ENCODE measurements at regions not wholly inside any gene's neighbourhood (a gene's known extent, or its start where the extent isn't known, plus 50 kb on each side); places are given as distances from the start of the nearest gene placed in this dataset.

DNA sequence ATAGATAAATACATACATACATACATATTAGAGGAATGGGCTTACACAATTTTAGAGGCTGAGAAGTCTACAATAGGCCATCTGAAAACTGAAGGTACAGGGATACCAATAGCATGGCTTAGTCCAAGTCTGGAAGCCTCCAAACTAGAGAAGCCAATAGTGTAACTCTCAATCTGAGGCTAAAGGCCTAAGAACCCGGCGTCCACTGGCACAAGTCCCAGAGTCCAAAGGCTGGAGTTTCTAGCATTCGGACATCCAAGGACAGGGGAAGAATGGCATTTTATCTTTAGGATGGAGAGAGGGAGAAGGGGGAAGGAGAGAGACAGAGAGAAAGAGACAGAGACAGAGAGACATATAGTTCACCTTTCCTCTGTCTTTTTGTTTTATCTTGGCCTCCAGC, 63.7 kb upstream of the SYT4 start:
- peaks cover 26% of the 10 kb centered on the region for H3K36me3 Mint-ChIP-seq
- no peak overlapping the region for H3K4me3 Mint-ChIP-seq
- no peaks in the 10 kb centered on the region for H3K27me3 Mint-ChIP-seq (ENCODE audit: low read depth)
- H3K9me3 Mint-ChIP-seq = peaks cover 26% of the 10 kb centered on the region
- DNase-seq (ENCODE audit: low spot score) (no peak), ATAC-seq (no peak)
- CTCF ChIA-PET = no interaction called here
- no peak for TF ChIP-seq ZNF263 (CRISPR knock-in tag; IDR thresholded peaks at IDR 0.05; ENCODE audit: low read depth)
- TF ChIP-seq GABPB1 (CRISPR knock-in tag; IDR thresholded peaks at IDR 0.05) = no peak
- no peak for TF ChIP-seq NR2C2 (CRISPR knock-in tag; IDR thresholded peaks at IDR 0.05)
- no peak for TF ChIP-seq TEAD4 (CRISPR knock-in tag; IDR thresholded peaks at IDR 0.05)
- TF ChIP-seq SOX15 (CRISPR knock-in tag; IDR thresholded peaks at IDR 0.05) = no peak
- no peak for TF ChIP-seq HMGA2 (CRISPR knock-in tag; IDR thresholded peaks at IDR 0.05)
- TF ChIP-seq SMAD3 (CRISPR knock-in tag; IDR thresholded peaks at IDR 0.05; ENCODE audit: borderline replicate concordance) = no peak
- no peak for TF ChIP-seq SP1 (CRISPR knock-in tag; conservative IDR thresholded peaks at IDR 0.05)
- no peak for TF ChIP-seq ZBTB21 (CRISPR knock-in tag; IDR thresholded peaks at IDR 0.05; ENCODE audit: borderline replicate concordance)
- no peak for TF ChIP-seq GTF2I (CRISPR knock-in tag; conservative IDR thresholded peaks at IDR 0.05)
- TF ChIP-seq, protein P1, sequence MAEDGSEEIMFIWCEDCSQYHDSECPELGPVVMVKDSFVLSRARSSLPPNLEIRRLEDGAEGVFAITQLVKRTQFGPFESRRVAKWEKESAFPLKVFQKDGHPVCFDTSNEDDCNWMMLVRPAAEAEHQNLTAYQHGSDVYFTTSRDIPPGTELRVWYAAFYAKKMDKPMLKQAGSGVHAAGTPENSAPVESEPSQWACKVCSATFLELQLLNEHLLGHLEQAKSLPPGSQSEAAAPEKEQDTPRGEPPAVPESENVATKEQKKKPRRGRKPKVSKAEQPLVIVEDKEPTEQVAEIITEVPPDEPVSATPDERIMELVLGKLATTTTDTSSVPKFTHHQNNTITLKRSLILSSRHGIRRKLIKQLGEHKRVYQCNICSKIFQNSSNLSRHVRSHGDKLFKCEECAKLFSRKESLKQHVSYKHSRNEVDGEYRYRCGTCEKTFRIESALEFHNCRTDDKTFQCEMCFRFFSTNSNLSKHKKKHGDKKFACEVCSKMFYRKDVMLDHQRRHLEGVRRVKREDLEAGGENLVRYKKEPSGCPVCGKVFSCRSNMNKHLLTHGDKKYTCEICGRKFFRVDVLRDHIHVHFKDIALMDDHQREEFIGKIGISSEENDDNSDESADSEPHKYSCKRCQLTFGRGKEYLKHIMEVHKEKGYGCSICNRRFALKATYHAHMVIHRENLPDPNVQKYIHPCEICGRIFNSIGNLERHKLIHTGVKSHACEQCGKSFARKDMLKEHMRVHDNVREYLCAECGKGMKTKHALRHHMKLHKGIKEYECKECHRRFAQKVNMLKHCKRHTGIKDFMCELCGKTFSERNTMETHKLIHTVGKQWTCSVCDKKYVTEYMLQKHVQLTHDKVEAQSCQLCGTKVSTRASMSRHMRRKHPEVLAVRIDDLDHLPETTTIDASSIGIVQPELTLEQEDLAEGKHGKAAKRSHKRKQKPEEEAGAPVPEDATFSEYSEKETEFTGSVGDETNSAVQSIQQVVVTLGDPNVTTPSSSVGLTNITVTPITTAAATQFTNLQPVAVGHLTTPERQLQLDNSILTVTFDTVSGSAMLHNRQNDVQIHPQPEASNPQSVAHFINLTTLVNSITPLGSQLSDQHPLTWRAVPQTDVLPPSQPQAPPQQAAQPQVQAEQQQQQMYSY (CRISPR knock-in tag; IDR thresholded peaks at IDR 0.05) = no peak
- TF ChIP-seq, protein P2, sequence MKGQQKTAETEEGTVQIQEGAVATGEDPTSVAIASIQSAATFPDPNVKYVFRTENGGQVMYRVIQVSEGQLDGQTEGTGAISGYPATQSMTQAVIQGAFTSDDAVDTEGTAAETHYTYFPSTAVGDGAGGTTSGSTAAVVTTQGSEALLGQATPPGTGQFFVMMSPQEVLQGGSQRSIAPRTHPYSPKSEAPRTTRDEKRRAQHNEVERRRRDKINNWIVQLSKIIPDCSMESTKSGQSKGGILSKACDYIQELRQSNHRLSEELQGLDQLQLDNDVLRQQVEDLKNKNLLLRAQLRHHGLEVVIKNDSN (CRISPR knock-in tag; IDR thresholded peaks at IDR 0.05) = no peak
- no peak for TF ChIP-seq CREB1 (CRISPR knock-in tag; IDR thresholded peaks at IDR 0.05)
- TF ChIP-seq, protein P3, sequence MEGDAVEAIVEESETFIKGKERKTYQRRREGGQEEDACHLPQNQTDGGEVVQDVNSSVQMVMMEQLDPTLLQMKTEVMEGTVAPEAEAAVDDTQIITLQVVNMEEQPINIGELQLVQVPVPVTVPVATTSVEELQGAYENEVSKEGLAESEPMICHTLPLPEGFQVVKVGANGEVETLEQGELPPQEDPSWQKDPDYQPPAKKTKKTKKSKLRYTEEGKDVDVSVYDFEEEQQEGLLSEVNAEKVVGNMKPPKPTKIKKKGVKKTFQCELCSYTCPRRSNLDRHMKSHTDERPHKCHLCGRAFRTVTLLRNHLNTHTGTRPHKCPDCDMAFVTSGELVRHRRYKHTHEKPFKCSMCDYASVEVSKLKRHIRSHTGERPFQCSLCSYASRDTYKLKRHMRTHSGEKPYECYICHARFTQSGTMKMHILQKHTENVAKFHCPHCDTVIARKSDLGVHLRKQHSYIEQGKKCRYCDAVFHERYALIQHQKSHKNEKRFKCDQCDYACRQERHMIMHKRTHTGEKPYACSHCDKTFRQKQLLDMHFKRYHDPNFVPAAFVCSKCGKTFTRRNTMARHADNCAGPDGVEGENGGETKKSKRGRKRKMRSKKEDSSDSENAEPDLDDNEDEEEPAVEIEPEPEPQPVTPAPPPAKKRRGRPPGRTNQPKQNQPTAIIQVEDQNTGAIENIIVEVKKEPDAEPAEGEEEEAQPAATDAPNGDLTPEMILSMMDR (IDR thresholded peaks at IDR 0.05) = no peak
- no peak for TF ChIP-seq NR3C1 (CRISPR knock-in tag; conservative IDR thresholded peaks at IDR 0.05; ENCODE audit: low read depth)
- H3K27ac Mint-ChIP-seq = no peak overlapping the region
- POLR2A ChIA-PET = no interaction called here
- H3K4me1 Mint-ChIP-seq = no peaks in the 10 kb centered on the region

DNA sequence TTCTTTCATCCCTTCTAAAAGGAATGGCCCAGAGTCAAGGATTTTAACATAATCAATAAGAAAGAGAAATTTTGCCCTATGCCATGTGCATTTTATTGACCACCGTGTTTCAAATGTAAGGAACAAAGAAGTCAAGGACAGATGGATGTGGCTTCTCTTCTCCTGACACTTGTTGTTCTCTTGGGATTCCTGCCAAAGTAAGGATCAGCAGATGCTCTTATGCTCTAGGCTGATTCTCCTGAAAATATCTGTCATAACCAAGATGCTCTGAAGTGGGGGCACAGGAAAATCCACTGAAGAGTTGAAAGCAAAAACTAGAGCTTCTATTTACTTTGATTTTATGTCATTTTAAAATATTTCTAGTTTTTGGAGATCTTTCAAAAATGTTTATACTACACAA, 72.9 kb upstream of the SYT4 start:
- no peak overlapping the region for H3K4me3 Mint-ChIP-seq
- peaks cover 15% of the 10 kb centered on the region for H3K4me1 Mint-ChIP-seq
- ATAC-seq = no peak
- no peak overlapping the region for H3K27ac Mint-ChIP-seq
- no peaks in the 10 kb centered on the region for H3K27me3 Mint-ChIP-seq (ENCODE audit: low read depth)
- POLR2A ChIA-PET = no interaction called here
- H3K9me3 Mint-ChIP-seq = peaks cover 13% of the 10 kb centered on the region
- no peak for DNase-seq (ENCODE audit: low spot score)
- peaks cover 4% of the 10 kb centered on the region for H3K36me3 Mint-ChIP-seq
- CTCF ChIA-PET = no interaction called here
- TF ChIP-seq NFATC4 (CRISPR knock-in tag; IDR thresholded peaks at IDR 0.05) (no peak), TP53 (CRISPR knock-in tag; IDR thresholded peaks at IDR 0.05) (no peak), FOXK1 (CRISPR knock-in tag; IDR thresholded peaks at IDR 0.05) (no peak), ZNF396 (CRISPR knock-in tag; IDR thresholded peaks at IDR 0.05; ENCODE audit: borderline replicate concordance) (no peak)
- TF ChIP-seq, protein P4, sequence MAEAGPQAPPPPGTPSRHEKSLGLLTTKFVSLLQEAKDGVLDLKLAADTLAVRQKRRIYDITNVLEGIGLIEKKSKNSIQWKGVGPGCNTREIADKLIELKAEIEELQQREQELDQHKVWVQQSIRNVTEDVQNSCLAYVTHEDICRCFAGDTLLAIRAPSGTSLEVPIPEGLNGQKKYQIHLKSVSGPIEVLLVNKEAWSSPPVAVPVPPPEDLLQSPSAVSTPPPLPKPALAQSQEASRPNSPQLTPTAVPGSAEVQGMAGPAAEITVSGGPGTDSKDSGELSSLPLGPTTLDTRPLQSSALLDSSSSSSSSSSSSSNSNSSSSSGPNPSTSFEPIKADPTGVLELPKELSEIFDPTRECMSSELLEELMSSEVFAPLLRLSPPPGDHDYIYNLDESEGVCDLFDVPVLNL (CRISPR knock-in tag; IDR thresholded peaks at IDR 0.05; ENCODE audit: borderline replicate concordance, low read depth) = no peak
- TF ChIP-seq, protein P5, sequence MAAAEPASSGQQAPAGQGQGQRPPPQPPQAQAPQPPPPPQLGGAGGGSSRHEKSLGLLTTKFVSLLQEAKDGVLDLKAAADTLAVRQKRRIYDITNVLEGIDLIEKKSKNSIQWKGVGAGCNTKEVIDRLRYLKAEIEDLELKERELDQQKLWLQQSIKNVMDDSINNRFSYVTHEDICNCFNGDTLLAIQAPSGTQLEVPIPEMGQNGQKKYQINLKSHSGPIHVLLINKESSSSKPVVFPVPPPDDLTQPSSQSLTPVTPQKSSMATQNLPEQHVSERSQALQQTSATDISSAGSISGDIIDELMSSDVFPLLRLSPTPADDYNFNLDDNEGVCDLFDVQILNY (CRISPR knock-in tag; IDR thresholded peaks at IDR 0.05) = no peak
- TF ChIP-seq, protein P6, sequence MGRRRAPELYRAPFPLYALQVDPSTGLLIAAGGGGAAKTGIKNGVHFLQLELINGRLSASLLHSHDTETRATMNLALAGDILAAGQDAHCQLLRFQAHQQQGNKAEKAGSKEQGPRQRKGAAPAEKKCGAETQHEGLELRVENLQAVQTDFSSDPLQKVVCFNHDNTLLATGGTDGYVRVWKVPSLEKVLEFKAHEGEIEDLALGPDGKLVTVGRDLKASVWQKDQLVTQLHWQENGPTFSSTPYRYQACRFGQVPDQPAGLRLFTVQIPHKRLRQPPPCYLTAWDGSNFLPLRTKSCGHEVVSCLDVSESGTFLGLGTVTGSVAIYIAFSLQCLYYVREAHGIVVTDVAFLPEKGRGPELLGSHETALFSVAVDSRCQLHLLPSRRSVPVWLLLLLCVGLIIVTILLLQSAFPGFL (CRISPR knock-in tag; IDR thresholded peaks at IDR 0.05; ENCODE audit: borderline replicate concordance) = no peak
- TF ChIP-seq, protein P7, sequence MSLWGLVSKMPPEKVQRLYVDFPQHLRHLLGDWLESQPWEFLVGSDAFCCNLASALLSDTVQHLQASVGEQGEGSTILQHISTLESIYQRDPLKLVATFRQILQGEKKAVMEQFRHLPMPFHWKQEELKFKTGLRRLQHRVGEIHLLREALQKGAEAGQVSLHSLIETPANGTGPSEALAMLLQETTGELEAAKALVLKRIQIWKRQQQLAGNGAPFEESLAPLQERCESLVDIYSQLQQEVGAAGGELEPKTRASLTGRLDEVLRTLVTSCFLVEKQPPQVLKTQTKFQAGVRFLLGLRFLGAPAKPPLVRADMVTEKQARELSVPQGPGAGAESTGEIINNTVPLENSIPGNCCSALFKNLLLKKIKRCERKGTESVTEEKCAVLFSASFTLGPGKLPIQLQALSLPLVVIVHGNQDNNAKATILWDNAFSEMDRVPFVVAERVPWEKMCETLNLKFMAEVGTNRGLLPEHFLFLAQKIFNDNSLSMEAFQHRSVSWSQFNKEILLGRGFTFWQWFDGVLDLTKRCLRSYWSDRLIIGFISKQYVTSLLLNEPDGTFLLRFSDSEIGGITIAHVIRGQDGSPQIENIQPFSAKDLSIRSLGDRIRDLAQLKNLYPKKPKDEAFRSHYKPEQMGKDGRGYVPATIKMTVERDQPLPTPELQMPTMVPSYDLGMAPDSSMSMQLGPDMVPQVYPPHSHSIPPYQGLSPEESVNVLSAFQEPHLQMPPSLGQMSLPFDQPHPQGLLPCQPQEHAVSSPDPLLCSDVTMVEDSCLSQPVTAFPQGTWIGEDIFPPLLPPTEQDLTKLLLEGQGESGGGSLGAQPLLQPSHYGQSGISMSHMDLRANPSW (CRISPR knock-in tag; conservative IDR thresholded peaks at IDR 0.05; ENCODE audit: low read depth) = no peak
